Fibroblast of the aortic adventitia (primary cell): ENCODE measurements at regions not wholly inside any gene's neighbourhood (a gene's known extent, or its start where the extent isn't known, plus 50 kb on each side); places are given as distances from the start of the nearest gene placed in this dataset.
A peak's percentile ranks its signal among the peaks of the same experiment; 100 is the strongest.

Source experiments
- DNase-seq: peaks from one replicate; pipeline ENCODE4 v3.0.0-alpha.2; 2010; ENCODE audit warnings: low read depth
- H3K4me3 ChIP-seq: 2 replicates; pipeline ENCODE4 v1.5.1; 2011; ENCODE audit warnings: low read depth, mild to moderate bottlenecking, control low read depth, low read length, moderate library complexity
- CTCF ChIP-seq: IDR thresholded peaks from 2 replicates; pipeline ENCODE4 v1.5.1; 2011; ENCODE audit warnings: mild to moderate bottlenecking, low read length, control low read depth, inconsistent platforms; ENCODE audit not compliant: insufficient read depth

- no peak overlapping the region for H3K4me3 ChIP-seq
- no peak for DNase-seq
- no peak for TF ChIP-seq CTCF
Observed at GRCh38 chr9:95729669-95730368, 145.7 kb upstream of the ERCC6L2 start.

GRCh38 chr9:95729046-95729445 is 146.4 kb upstream of the ERCC6L2 start:
- H3K4me3 ChIP-seq = no peak overlapping the region
- no peak for TF ChIP-seq CTCF

GRCh38 chr9:95727947-95728520 is 147.5 kb upstream of the ERCC6L2 start:
- no peak for TF ChIP-seq CTCF

More at GRCh38 chr9:95729046-95729445, 146.4 kb upstream of the ERCC6L2 start:
- DNase-seq = no peak

GRCh38 chr9:95726756-95727155 is 148.7 kb upstream of the ERCC6L2 start:
- peak; percentile 74 for DNase-seq
- no peak overlapping the region for H3K4me3 ChIP-seq
- TF ChIP-seq CTCF = peak; percentile 79

More at GRCh38 chr9:95727947-95728520, 147.5 kb upstream of the ERCC6L2 start:
- H3K4me3 ChIP-seq = no peak overlapping the region
- no peak for DNase-seq

- H3K4me3 ChIP-seq = no peak overlapping the region
- TF ChIP-seq CTCF = no peak
- DNase-seq = no peak
Observed at GRCh38 chr9:95725045-95725444, 150.4 kb upstream of the ERCC6L2 start.

GRCh38 chr9:95724253-95724991 is 151.1 kb upstream of the ERCC6L2 start:
- TF ChIP-seq CTCF = no peak
- DNase-seq = no peak
- no peak overlapping the region for H3K4me3 ChIP-seq
